HG03196 (cell line): ENCODE measurements at regions not wholly inside any gene's neighbourhood (a gene's known extent, or its start where the extent isn't known, plus 50 kb on each side); places are given as distances from the start of the nearest gene placed in this dataset.

Experiments
- ATAC-seq: cut with Tn5 transposase; IDR thresholded peaks from one replicate; pipeline ENCODE4 v1.9.1; 2021; ENCODE audit not compliant: unreplicated experiment

DNA sequence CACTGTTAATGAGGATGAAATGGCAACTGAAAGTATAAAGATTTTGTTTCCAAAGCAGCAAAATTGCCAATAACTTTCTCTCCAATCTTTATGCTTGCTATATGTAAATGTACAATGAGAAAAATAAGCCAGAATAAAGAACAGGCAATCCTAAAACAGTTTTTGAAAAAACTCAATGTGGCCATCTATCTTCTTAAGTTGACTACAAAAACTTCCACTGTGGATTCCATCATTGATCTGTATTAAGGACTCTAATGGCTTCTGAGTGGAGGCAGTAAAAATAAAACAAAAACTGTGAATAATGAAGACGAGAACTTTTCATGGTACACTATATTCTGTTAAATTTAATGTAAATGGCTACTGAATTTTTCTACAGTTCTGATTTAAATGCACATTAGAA lies 382.9 kb downstream of the TMEM232 start:
- no peak for ATAC-seq

DNA sequence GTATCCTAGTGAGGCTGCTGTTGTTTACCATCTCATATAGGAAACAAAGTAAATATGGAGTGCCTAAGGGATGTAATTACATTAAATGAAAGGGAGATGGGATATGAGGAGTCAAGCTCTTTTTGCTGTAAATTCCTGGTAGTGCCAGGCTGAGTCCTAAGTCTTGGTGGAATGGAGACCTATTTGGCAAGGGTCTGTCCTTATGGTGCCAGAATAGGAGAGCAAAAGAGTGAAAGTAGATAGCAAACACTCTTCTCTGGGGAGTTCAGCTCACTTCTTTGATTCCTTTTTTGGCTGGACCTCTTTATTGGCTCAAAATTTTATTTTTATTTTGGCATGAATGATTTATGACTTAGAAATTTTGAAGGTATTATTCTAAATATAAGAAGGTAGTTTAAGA lies 380.8 kb downstream of the TMEM232 start:
- ATAC-seq, result no peak

DNA sequence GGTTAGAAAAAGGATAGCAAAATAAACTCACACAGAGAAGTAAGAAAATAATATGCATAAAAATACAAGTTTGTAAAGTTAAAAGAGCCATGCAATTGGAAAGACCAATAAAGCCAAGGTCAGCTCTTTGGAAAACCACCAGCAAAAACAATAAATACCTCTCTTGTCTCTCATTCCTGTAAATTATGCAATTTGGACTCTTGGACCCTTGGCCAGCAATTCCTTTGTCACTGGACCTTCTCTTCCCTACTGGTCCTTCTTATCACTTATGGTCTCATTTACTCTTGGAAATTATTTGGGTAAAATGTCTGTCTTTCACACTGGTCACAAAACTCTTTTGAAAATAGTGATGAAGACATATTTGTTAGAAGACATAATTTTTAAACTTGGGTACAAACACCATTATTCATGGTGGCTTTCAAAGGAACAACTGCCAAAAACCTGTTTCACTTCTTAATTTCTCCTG lies 379.5 kb downstream of the TMEM232 start:
- no peak for ATAC-seq

DNA sequence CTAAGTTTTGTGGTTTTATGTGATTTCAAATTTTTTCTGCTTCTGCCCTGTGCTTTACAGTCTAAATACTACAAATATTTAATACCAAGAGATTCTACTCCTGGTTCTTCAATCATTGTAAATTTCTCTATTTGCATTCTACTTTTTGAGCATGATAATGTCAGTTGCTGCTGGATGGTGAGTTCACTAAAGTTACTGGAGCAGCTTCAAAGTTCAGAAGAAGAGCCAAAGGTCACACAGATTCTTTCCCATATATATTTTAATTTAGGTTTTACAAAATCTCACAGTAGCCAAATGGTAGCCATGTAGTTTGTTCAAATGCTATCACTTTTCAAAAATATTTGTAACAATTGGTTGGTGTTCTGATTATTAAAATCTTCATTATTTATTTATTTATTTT lies 378.7 kb downstream of the TMEM232 start:
- ATAC-seq, result no peak

DNA sequence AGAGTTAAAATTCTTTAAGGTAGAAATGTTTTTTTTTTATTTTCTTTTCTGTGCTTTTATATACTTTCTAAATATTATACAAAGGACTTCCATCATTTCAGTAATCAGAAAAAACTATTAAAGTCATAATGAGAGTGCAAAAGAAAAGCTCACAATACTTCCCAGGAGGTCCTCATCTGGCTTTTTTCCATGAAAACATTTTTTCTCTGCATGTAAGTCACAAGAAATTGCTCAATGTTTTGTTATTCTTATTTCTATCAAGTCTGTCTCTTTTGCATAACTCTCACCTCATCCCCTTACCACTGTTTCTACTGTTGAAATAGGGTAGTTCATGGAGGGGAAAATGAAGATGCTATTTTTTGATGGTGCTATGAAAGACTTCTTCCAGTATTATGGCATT lies 375.0 kb downstream of the TMEM232 start:
- no peak for ATAC-seq

DNA sequence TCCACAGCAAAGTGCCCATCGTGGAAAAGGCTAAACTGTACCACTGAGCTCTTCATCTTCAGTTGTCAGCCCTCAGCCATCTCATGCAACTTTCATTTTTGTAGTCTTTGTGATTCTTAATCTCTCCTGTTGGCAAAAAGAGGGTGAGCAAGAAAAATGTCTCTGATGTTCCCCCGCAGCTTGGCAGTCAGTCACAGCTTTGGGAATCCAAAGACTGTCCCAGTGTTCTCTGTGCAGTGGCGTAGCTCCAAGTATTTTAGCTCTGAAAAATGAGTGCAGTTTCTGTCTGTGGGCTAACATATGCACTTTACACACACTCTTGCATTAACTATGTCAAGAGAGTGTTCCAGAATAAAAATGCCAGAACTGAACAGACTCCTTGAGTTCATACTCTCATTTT lies 372.2 kb downstream of the TMEM232 start:
- ATAC-seq, result no peak

DNA sequence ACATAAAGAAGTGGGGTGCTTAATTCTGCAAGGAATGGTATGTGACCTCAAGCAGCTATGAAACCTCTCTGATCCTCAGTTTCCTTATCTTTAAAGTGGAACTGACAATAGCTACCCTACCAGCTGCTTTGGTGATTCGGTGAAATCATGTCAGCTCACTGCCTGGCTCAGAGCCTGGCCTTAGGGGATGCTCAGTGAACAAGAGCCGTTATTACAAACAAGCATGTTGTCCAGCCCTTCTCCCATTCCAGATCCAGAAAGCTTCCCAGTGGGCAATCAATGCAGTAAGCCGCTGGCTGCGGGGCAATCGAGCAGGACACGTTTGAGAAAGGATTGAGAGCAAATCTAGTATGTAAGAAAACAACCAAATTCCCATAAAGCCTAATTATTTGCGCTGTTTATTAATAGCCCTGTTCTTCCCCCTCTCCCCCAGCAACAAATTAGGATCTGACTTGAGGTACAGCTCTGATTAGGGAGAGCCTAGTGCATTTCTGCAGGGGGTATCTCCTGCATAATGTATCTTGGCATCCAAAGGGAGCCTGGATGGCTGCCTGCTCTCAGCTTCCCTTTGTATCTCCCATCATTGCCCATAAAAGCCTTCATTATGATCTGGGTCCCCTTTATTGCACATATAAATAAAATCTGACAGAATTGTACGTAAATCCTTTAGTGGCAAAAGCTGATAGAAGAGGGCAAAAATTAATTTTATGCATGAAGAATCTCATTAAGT lies 371.4 kb downstream of the TMEM232 start:
- no peak for ATAC-seq

DNA sequence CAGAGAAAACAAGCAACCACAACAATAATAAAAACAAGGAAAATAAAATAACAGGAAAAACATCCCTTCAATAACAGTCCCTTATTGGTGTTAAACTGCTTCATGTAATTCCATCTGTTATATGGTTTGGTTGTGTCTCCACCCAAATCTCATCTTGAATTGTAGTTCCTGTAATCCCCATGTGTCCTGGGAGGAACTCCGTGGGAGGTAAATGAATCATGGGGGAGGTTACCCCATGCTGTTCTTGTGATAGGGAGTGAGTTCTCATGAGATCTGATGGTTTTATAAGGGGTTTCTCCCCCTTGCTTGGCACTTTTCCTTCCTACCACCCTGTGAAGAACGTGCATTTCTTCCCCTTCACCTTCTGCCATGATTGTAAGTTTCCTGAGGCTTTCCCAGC lies 369.8 kb downstream of the TMEM232 start:
- ATAC-seq, result no peak

DNA sequence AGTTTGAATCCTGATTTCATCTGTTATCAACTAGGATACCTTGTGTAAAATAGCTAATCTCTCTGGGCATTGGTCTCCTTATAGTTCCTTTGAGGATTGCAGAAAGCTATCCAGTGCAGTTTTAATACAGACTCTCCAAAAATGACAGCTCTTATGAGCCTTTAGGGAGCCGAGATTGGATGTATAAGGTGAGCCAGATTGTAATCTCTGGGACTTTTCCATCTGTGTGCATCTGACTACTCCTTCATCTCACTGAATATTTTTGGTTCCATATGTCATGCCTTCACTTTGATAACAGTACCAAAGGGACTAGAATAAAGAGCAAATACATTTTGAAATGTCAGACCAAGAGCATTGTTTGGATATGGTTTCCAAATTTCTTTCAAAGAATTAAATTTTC lies 367.2 kb downstream of the TMEM232 start:
- no peak for ATAC-seq

DNA sequence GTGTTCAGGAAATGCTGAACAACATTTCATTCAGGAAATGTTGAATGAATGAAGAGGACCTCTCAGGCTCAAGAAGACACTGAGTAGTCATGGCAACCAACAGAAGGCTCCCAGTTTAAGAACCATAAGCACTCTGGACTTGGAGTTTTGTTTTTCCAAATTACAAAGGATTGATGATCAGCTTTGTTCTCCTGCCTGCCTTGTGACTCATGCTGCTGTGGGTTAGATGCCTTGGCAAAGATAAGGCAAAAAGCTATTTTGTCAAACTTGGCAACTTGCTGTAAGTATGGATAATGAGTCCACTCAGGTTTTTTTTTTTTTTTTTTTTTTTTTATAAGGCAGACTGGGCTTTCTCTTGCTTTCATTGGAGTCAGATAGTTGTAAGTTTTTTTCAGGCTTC lies 365.0 kb downstream of the TMEM232 start:
- ATAC-seq, result no peak

DNA sequence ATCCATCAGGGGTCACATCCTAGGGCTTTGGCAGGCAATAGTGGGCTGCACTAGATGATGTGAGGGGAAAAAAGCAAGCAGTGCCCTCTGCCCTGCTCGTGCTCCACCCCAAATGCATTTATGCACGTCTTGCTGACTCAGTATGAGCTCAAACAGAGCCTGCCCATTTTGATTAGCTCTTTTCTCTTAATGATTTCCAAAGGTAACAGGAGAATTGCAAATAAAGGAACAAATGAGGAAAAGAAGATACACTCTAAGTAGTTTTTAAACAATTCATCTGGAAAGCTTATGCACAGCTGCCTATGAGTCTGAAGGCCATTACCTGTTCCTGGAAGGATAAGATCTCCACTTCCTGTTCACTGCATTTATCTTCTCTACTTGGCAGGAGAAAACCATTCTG lies 364.2 kb downstream of the TMEM232 start:
- ATAC-seq, result no peak

DNA sequence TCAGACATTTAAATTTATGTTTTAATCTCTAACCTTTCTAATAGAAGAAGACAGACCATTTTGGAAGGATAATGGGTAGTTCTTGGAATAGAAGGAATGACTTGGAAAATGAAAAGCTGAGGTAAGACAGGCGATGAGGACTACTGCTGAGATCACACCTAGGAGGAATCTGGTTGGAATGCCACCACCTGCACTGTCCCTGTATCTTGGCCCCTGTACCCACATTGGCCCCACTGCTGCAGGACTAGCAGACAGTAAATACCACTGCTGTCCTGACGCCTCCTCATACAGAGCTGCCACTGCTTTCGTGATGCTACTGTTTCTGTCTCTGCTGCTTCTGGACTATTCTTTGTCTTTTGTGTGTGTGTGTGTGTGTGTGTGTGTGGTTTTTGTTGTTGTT lies 359.8 kb downstream of the TMEM232 start:
- no peak for ATAC-seq
